SK-N-SH treated with all-trans-retinoic acid at 6 μM for 48 hours (cell line): ENCODE measurements at regions not wholly inside any gene's neighbourhood (a gene's known extent, or its start where the extent isn't known, plus 50 kb on each side); places are given as distances from the start of the nearest gene placed in this dataset.

ENCODE experiments used
- ARNTL ChIP-seq: fragments of 450-650 bp; formaldehyde crosslinking; IDR thresholded peaks from 2 replicates; pipeline ENCODE4 v1.5.0; 2020; ENCODE audit warnings: low read depth, mild to moderate bottlenecking, moderate library complexity, borderline replicate concordance
- CREB5 ChIP-seq: fragments of 250-450 bp; sonication (Bioruptor Pico); IDR thresholded peaks from 2 replicates; pipeline ENCODE4 v1.5.1; 2020; ENCODE audit warnings: low read depth, mild to moderate bottlenecking, moderate library complexity
- CSDC2 ChIP-seq: fragments of 250-450 bp; sonication (Bioruptor Pico); IDR thresholded peaks from 2 replicates; pipeline ENCODE4 v1.5.0; 2020; ENCODE audit warnings: mild to moderate bottlenecking, moderate library complexity
- GLIS3 ChIP-seq: fragments of 250-450 bp; sonication (Bioruptor Pico); IDR thresholded peaks from 2 replicates; pipeline ENCODE4 v1.5.0; 2020; ENCODE audit warnings: mild to moderate bottlenecking, moderate library complexity
- PPARA ChIP-seq: fragments of 250-450 bp; sonication (Bioruptor Pico); IDR thresholded peaks from 2 replicates; pipeline ENCODE4 v1.5.0; 2020; ENCODE audit warnings: mild to moderate bottlenecking, borderline replicate concordance
- RARB ChIP-seq: fragments of 250-450 bp; sonication (Bioruptor Pico); IDR thresholded peaks from 2 replicates; pipeline ENCODE4 v1.8.0; 2021; ENCODE audit warnings: mild to moderate bottlenecking, moderate library complexity
- TCF4 ChIP-seq: fragments of 250-450 bp; sonication (Bioruptor Pico); IDR thresholded peaks from 2 replicates; pipeline ENCODE4 v1.8.0; 2021; ENCODE audit warnings: mild to moderate bottlenecking, moderate library complexity, borderline replicate concordance
- ZFP30 ChIP-seq: fragments of 450-650 bp; formaldehyde crosslinking; IDR thresholded peaks from 2 replicates; pipeline ENCODE4 v1.5.0; 2022; ENCODE audit warnings: mild to moderate bottlenecking, moderate library complexity
- ZNF565 ChIP-seq: fragments of 450-650 bp; formaldehyde crosslinking; conservative IDR thresholded peaks from 2 replicates; pipeline ENCODE4 v1.5.0; 2020; ENCODE audit warnings: low read depth, mild to moderate bottlenecking, moderate library complexity
- ZNF70 ChIP-seq: fragments of 450-650 bp; formaldehyde crosslinking; IDR thresholded peaks from 2 replicates; pipeline ENCODE4 v1.5.0; 2020; ENCODE audit warnings: mild to moderate bottlenecking, moderate library complexity
- ZNF8 ChIP-seq: fragments of 450-650 bp; formaldehyde crosslinking; IDR thresholded peaks from 2 replicates; pipeline ENCODE4 v1.5.0; 2020; ENCODE audit warnings: mild to moderate bottlenecking, moderate library complexity
- TF ChIP-seq, protein P1 (sequence below): fragments of 250-450 bp; sonication (Bioruptor Pico); IDR thresholded peaks from 2 replicates; pipeline ENCODE4 v1.8.0; 2020; ENCODE audit warnings: mild to moderate bottlenecking, moderate library complexity, borderline replicate concordance
- TF ChIP-seq, protein P2 (sequence below): fragments of 250-450 bp; sonication (Bioruptor Pico); IDR thresholded peaks from 2 replicates; pipeline ENCODE4 v1.5.0; 2020; ENCODE audit warnings: mild to moderate bottlenecking, moderate library complexity
- TF ChIP-seq, protein P3 (sequence below): fragments of 250-450 bp; sonication (Bioruptor Pico); IDR thresholded peaks from 2 replicates; pipeline ENCODE4 v1.5.1; 2021; ENCODE audit warnings: mild to moderate bottlenecking, moderate library complexity

DNA sequence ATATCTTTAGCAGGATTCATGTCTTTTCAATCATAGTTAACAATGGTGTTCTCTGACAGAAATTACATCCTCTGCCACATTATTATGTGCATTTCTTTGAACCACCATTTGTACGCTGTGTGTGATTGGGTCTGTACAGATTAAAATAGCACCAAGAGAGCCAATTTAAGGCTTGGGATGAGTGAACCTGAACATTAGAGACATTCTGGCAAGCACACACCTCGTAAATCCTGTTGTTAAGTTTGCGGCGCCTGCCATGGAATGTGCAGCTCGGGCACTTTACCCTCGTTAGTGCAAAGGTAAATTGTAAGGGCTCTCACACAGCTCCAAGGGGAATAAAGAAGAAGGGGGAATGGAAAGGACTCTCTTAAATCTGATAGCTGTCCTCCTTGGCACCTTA is 482.4 kb upstream of the DPPA4 start:
- no peak for TF ChIP-seq ZNF70 (CRISPR knock-in tag)
- TF ChIP-seq TCF4 (CRISPR knock-in tag): no peak
- TF ChIP-seq ARNTL: no peak
- no peak for TF ChIP-seq GLIS3 (CRISPR knock-in tag)
- no peak for TF ChIP-seq ZNF565 (CRISPR knock-in tag)
- no peak for TF ChIP-seq CREB5 (CRISPR knock-in tag)
- no peak for TF ChIP-seq CSDC2 (CRISPR knock-in tag)
- TF ChIP-seq, protein P1, sequence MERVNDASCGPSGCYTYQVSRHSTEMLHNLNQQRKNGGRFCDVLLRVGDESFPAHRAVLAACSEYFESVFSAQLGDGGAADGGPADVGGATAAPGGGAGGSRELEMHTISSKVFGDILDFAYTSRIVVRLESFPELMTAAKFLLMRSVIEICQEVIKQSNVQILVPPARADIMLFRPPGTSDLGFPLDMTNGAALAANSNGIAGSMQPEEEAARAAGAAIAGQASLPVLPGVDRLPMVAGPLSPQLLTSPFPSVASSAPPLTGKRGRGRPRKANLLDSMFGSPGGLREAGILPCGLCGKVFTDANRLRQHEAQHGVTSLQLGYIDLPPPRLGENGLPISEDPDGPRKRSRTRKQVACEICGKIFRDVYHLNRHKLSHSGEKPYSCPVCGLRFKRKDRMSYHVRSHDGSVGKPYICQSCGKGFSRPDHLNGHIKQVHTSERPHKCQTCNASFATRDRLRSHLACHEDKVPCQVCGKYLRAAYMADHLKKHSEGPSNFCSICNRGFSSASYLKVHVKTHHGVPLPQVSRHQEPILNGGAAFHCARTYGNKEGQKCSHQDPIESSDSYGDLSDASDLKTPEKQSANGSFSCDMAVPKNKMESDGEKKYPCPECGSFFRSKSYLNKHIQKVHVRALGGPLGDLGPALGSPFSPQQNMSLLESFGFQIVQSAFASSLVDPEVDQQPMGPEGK (CRISPR knock-in tag): no peak
- TF ChIP-seq, protein P2, sequence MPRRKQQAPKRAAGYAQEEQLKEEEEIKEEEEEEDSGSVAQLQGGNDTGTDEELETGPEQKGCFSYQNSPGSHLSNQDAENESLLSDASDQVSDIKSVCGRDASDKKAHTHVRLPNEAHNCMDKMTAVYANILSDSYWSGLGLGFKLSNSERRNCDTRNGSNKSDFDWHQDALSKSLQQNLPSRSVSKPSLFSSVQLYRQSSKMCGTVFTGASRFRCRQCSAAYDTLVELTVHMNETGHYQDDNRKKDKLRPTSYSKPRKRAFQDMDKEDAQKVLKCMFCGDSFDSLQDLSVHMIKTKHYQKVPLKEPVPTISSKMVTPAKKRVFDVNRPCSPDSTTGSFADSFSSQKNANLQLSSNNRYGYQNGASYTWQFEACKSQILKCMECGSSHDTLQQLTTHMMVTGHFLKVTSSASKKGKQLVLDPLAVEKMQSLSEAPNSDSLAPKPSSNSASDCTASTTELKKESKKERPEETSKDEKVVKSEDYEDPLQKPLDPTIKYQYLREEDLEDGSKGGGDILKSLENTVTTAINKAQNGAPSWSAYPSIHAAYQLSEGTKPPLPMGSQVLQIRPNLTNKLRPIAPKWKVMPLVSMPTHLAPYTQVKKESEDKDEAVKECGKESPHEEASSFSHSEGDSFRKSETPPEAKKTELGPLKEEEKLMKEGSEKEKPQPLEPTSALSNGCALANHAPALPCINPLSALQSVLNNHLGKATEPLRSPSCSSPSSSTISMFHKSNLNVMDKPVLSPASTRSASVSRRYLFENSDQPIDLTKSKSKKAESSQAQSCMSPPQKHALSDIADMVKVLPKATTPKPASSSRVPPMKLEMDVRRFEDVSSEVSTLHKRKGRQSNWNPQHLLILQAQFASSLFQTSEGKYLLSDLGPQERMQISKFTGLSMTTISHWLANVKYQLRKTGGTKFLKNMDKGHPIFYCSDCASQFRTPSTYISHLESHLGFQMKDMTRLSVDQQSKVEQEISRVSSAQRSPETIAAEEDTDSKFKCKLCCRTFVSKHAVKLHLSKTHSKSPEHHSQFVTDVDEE: no peak
- no peak for TF ChIP-seq PPARA (CRISPR knock-in tag)
- no peak for TF ChIP-seq ZFP30 (CRISPR knock-in tag)
- no peak for TF ChIP-seq RARB (CRISPR knock-in tag)
- TF ChIP-seq, protein P3, sequence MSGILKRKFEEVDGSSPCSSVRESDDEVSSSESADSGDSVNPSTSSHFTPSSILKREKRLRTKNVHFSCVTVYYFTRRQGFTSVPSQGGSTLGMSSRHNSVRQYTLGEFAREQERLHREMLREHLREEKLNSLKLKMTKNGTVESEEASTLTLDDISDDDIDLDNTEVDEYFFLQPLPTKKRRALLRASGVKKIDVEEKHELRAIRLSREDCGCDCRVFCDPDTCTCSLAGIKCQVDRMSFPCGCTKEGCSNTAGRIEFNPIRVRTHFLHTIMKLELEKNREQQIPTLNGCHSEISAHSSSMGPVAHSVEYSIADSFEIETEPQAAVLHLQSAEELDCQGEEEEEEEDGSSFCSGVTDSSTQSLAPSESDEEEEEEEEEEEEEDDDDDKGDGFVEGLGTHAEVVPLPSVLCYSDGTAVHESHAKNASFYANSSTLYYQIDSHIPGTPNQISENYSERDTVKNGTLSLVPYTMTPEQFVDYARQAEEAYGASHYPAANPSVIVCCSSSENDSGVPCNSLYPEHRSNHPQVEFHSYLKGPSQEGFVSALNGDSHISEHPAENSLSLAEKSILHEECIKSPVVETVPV: no peak
- TF ChIP-seq ZNF8: no peak
